IMR-90 (cell line): ENCODE measurements at regions not wholly inside any gene's neighbourhood (a gene's known extent, or its start where the extent isn't known, plus 50 kb on each side); places are given as distances from the start of the nearest gene placed in this dataset.

Source experiments
- ATAC-seq: fragments of 200-7000 bp; cut with Tn5 transposase; 2 replicates; pipeline ENCODE4 v1.9.1; 2020; ENCODE audit warnings: low read depth, mild to moderate bottlenecking, moderate library complexity
- BruUV-seq: library from RNA; stranded (reverse); fragments of 400-500 nt; replicated peaks from 2 replicates; lab custom pipeline; 2021; lab: Mats Ljungman, UMichigan
- CTCF ChIA-PET: fragments of 300-600 bp; formaldehyde crosslinking; extraction: SDS; loops from one replicate; lab custom pipeline; 2021; ENCODE audit warnings: antibody characterized with exemption; lab: Yijun Ruan, JAX
- POLR2A ChIA-PET: fragments of 300-600 bp; sonication (Branson Sonifier 250); formaldehyde crosslinking; loops from one replicate; lab custom pipeline; 2022; ENCODE audit warnings: antibody characterized with exemption; ENCODE audit not compliant: unreplicated experiment; lab: Charles Lee
- DNase-seq: peaks from one replicate; pipeline ENCODE4 v3.0.0; 2013
- H2AFZ ChIP-seq: replicated peaks from 2 replicates; pipeline ENCODE3; 2013; ENCODE audit warnings: low read length, mild to moderate bottlenecking; ENCODE audit not compliant: poor library complexity
- H2AK5ac ChIP-seq: 2 replicates; pipeline ENCODE4 v1.6.1; 2013; ENCODE audit warnings: low read depth, low read length, inconsistent platforms
- H2AK9ac ChIP-seq: replicated peaks from 2 replicates; pipeline ENCODE3; 2013; ENCODE audit warnings: mild to moderate bottlenecking, low read depth, low read length, moderate library complexity; ENCODE audit not compliant: poor library complexity
- H2BK120ac ChIP-seq: 2 replicates; pipeline ENCODE4 v1.6.1; 2013; ENCODE audit warnings: low read depth, low read length, inconsistent platforms
- H2BK15ac ChIP-seq: 3 replicates; pipeline ENCODE4 v1.6.1; 2013; ENCODE audit warnings: low read depth, low read length, inconsistent platforms
- H2BK20ac ChIP-seq: 2 replicates; pipeline ENCODE4 v1.6.1; 2013; ENCODE audit warnings: low read depth, mild to moderate bottlenecking, inconsistent platforms, low read length, moderate library complexity
- H2BK5ac ChIP-seq: 2 replicates; pipeline ENCODE4 v1.6.1; 2013; ENCODE audit warnings: mild to moderate bottlenecking, low read depth, low read length, inconsistent platforms; ENCODE audit not compliant: poor library complexity, severe bottlenecking
- H3K14ac ChIP-seq: replicated peaks from 2 replicates; pipeline ENCODE4 v1.6.1; 2013; ENCODE audit warnings: low read depth, low read length, inconsistent platforms
- H3K18ac ChIP-seq: 2 replicates; pipeline ENCODE4 v1.6.1; 2013; ENCODE audit warnings: low read depth, low read length, control low read depth
- H3K23ac ChIP-seq: 2 replicates; pipeline ENCODE4 v1.6.1; 2013; ENCODE audit warnings: low read depth, low read length, inconsistent platforms
- H3K27ac ChIP-seq: 2 replicates; pipeline ENCODE4 v1.5.1; 2013; ENCODE audit warnings: mild to moderate bottlenecking, control low read depth, low read length; ENCODE audit not compliant: insufficient read depth
- H3K27me3 ChIP-seq: 2 replicates; pipeline ENCODE4 v1.6.1; 2013; ENCODE audit warnings: low read length; ENCODE audit not compliant: control insufficient read depth, insufficient read depth
- H3K36me3 ChIP-seq: 2 replicates; pipeline ENCODE4 v1.6.1; 2013; ENCODE audit warnings: low read length, mixed read lengths; ENCODE audit not compliant: control insufficient read depth, insufficient read depth
- H3K4ac ChIP-seq: 2 replicates; pipeline ENCODE4 v1.6.1; 2013; ENCODE audit warnings: low read depth, low read length, inconsistent platforms
- H3K4me1 ChIP-seq: 2 replicates; pipeline ENCODE4 v1.6.1; 2013; ENCODE audit warnings: low read length, mixed read lengths; ENCODE audit not compliant: control insufficient read depth, insufficient read depth
- H3K4me2 ChIP-seq: 2 replicates; pipeline ENCODE4 v1.6.1; 2013; ENCODE audit warnings: low read depth, mild to moderate bottlenecking, control low read depth, low read length, moderate library complexity
- H3K4me3 ChIP-seq: 2 replicates; pipeline ENCODE4 v1.5.1; 2013; ENCODE audit warnings: low read depth, mild to moderate bottlenecking, control low read depth, low read length, moderate library complexity; ENCODE audit not compliant: insufficient read depth
- H3K56ac ChIP-seq: 2 replicates; pipeline ENCODE4 v1.6.1; 2013; ENCODE audit warnings: low read length, inconsistent platforms; ENCODE audit not compliant: insufficient read depth; ENCODE audit errors: extremely low read depth
- H3K79me1 ChIP-seq, 2 experiments: 2 replicates each; pipeline ENCODE4 v1.6.1; 2013; ENCODE audit warnings: low read length in 2 of 2, inconsistent platforms in 1 of 2, low read depth in 1 of 2
- H3K9ac ChIP-seq: 2 replicates; pipeline ENCODE4 v1.6.1; 2013; ENCODE audit warnings: low read depth, low read length, control low read depth
- H3K9me1 ChIP-seq: 2 replicates; pipeline ENCODE4 v1.6.1; 2013; ENCODE audit warnings: low read length, inconsistent platforms; ENCODE audit not compliant: insufficient read depth
- H3K9me3 ChIP-seq: 2 replicates; pipeline ENCODE4 v1.6.1; 2013; ENCODE audit warnings: low read length; ENCODE audit not compliant: control insufficient read depth, insufficient read depth
- H4K20me1 ChIP-seq: 2 replicates; pipeline ENCODE4 v1.6.1; 2013; ENCODE audit warnings: low read length, inconsistent platforms; ENCODE audit not compliant: insufficient read depth
- H4K5ac ChIP-seq: 2 replicates; pipeline ENCODE4 v1.6.1; 2013; ENCODE audit warnings: mild to moderate bottlenecking, low read depth, low read length, control low read depth
- H4K8ac ChIP-seq, 2 experiments: 2 replicates each; pipeline ENCODE4 v1.6.1; 2013; ENCODE audit warnings: low read depth in 2 of 2, low read length in 2 of 2, control low read depth in 1 of 2, inconsistent platforms in 1 of 2
- H4K91ac ChIP-seq: 2 replicates; pipeline ENCODE4 v1.6.1; 2013; ENCODE audit warnings: low read depth, low read length, inconsistent platforms; ENCODE audit not compliant: insufficient read depth
- BHLHE40 ChIP-seq: fragments of 150-350 bp; IDR thresholded peaks from 2 replicates; pipeline ENCODE4 v1.6.1; 2016; ENCODE audit warnings: mild to moderate bottlenecking, low read depth, low read length
- CEBPB ChIP-seq: IDR thresholded peaks from 2 replicates; pipeline ENCODE4 v1.6.1; 2012; ENCODE audit warnings: low read depth, low read length, improper control_type of control experiment
- CHD1 ChIP-seq: IDR thresholded peaks from 2 replicates; pipeline ENCODE4 v1.6.1; 2012; ENCODE audit warnings: low read depth, low read length, improper control_type of control experiment
- FOS ChIP-seq: fragments of 150-350 bp; IDR thresholded peaks from 2 replicates; pipeline ENCODE4 v1.6.1; 2016; ENCODE audit warnings: low read depth, low read length
- MAFK ChIP-seq: IDR thresholded peaks from 2 replicates; pipeline ENCODE4 v1.6.1; 2012; ENCODE audit warnings: low read depth, low read length, improper control_type of control experiment
- MAZ ChIP-seq: IDR thresholded peaks from 2 replicates; pipeline ENCODE4 v1.6.1; 2012; ENCODE audit warnings: low read depth, mild to moderate bottlenecking, low read length, improper control_type of control experiment, moderate library complexity, borderline replicate concordance
- MXI1 ChIP-seq: IDR thresholded peaks from 2 replicates; pipeline ENCODE4 v1.6.1; 2012; ENCODE audit warnings: low read depth, mild to moderate bottlenecking, low read length, moderate library complexity, borderline replicate concordance
- NFE2L2 ChIP-seq: fragments of 150-350 bp; IDR thresholded peaks from 2 replicates; pipeline ENCODE4 v1.6.1; 2016; ENCODE audit warnings: low read depth, mild to moderate bottlenecking, low read length
- POLR2A ChIP-seq: IDR thresholded peaks from 2 replicates; pipeline ENCODE4 v1.6.1; 2012; ENCODE audit warnings: mild to moderate bottlenecking, low read depth, low read length
- RAD21 ChIP-seq: IDR thresholded peaks from 2 replicates; pipeline ENCODE4 v1.6.1; 2012; ENCODE audit warnings: low read length, improper control_type of control experiment
- RCOR1 ChIP-seq: IDR thresholded peaks from 2 replicates; pipeline ENCODE4 v1.6.1; 2012; ENCODE audit warnings: mild to moderate bottlenecking, low read length, improper control_type of control experiment; ENCODE audit not compliant: insufficient replicate concordance
- RFX5 ChIP-seq: IDR thresholded peaks from 2 replicates; pipeline ENCODE4 v1.8.0; 2012; ENCODE audit warnings: low read depth, mild to moderate bottlenecking, low read length, moderate library complexity
- SMC3 ChIP-seq: fragments of 150-350 bp; IDR thresholded peaks from 2 replicates; pipeline ENCODE4 v1.6.1; 2016; ENCODE audit warnings: low read depth, mild to moderate bottlenecking, antibody characterized with exemption, low read length, moderate library complexity
- WGBS, 2 experiments: methylation state at CpG; one replicate each; pipeline versions ENCODE4 v1.1.5 to v1.1.7; 2013; ENCODE audit warnings: missing lambda C conversion rate in 2 of 2; ENCODE audit not compliant: insufficient read length in 1 of 2; ENCODE audit errors: extremely low coverage in 2 of 2; 5-methylcytosine and 5-hydroxymethylcytosine counted together
- dilution Hi-C: fragments of 300-500 bp; cut with HindIII; formaldehyde crosslinking; loops from one replicate; pipeline ENCODE4 v1.14.3; 2018; ENCODE audit warnings: low sequenced_read_pairs; ENCODE audit not compliant: unreplicated experiment
- in situ Hi-C: fragments of 300-500 bp; cut with MboI; formaldehyde crosslinking; loops from 3 replicates; pipeline ENCODE4 v1.14.3; 2019; ENCODE audit warnings: low sequenced_read_pairs, inconsistent platforms, mixed read lengths
- intact Hi-C: fragments of 100-400 bp; cut with micrococcal nuclease; formaldehyde crosslinking; loops from 2 replicates; pipeline ENCODE4 v1.10.0; 2022
- TF ChIP-seq, protein P1 (sequence below): fragments of 150-350 bp; IDR thresholded peaks from 2 replicates; pipeline ENCODE4 v1.6.1; 2017; ENCODE audit warnings: mild to moderate bottlenecking, antibody characterized with exemption, low read length, low read depth
- TF ChIP-seq, protein P2 (sequence below): conservative IDR thresholded peaks from 2 replicates; pipeline ENCODE4 v1.5.1; 2012; ENCODE audit warnings: mild to moderate bottlenecking, low read depth, low read length, improper control_type of control experiment
- TF ChIP-seq, protein P3 (sequence below): fragments of 150-350 bp; IDR thresholded peaks from 2 replicates; pipeline ENCODE4 v1.6.1; 2016; ENCODE audit warnings: low read depth, mild to moderate bottlenecking, low read length, moderate library complexity, borderline replicate concordance

DNA sequence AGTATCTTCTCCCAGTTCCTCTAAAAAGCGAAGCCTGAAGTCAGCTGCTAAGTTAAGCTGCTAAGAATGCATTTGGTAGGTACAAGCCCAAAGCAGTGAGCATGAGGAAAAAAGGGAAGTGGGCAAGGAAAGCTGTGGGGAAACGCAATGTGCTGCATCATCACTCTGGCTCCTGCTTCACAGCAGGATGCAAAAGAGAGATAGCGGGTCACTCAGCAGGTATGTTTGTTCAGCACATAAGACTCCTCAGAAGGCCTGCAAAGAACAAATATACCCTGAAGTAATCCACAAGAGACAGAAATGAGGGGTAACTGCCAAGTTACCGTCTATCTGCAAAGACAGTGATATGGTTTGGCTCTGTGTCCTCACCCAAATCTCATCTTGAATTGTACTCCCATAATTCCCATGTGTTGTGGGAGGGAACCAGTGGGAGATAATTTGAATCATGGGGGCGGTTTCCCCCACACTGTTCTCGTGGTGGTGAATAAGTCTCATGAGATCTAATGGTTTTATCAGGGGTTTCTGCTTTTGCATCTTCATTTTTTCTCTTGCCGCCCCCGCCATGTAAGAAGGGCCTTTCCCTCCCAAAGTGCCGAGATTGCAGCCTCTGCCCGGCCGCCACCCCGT lies 127.4 kb upstream of the EGLN3 start:
- Histone ChIP-seq H3K27me3 (peaks cover 1% of the 10 kb centered on the region; the same call in 1 of the 2 replicates), H4K5ac (no peak overlapping the region), H3K14ac (no peak overlapping the region), H3K4me3 (no peak overlapping the region), H2AK9ac (no peak overlapping the region), H2AK5ac (no peak overlapping the region), H2BK120ac (no peak overlapping the region), H3K23ac (no peak overlapping the region), H4K20me1 (no peaks in the 10 kb centered on the region), H3K4me2 (no peak overlapping the region), H4K8ac (no peak overlapping the region), H4K91ac (no peak overlapping the region), H3K27ac (no peak overlapping the region), H3K36me3 (no peaks in the 10 kb centered on the region), H3K79me1 (no peaks in the 10 kb centered on the region), H3K9me1 (no peaks in the 10 kb centered on the region), H2BK5ac (no peak overlapping the region), H3K56ac (no peak overlapping the region), H2BK20ac (no peak overlapping the region), H3K18ac (no peak overlapping the region), H3K4me1 (peaks cover 2% of the 10 kb centered on the region; the same call in 1 of the 2 replicates), H3K9ac (no peak overlapping the region), H3K4ac (no peak overlapping the region), H2AFZ (no peak overlapping the region), H3K9me3 (no peaks in the 10 kb centered on the region), H2BK15ac (no peak overlapping the region)
- no peak for ATAC-seq
- BruUV-seq = no TSS peak
- DNase-seq = no peak
- ChIA-PET CTCF (no interaction called here), POLR2A (no interaction called here)
- in situ Hi-C loops (no loop called here), intact Hi-C loops (no loop called here), dilution Hi-C loops (no loop called here)
- TF ChIP-seq FOS = no peak
- TF ChIP-seq RAD21 = no peak
- no peak for TF ChIP-seq RFX5
- TF ChIP-seq MAFK = no peak
- TF ChIP-seq BHLHE40 = no peak
- TF ChIP-seq POLR2A = no peak
- TF ChIP-seq, protein P1, sequence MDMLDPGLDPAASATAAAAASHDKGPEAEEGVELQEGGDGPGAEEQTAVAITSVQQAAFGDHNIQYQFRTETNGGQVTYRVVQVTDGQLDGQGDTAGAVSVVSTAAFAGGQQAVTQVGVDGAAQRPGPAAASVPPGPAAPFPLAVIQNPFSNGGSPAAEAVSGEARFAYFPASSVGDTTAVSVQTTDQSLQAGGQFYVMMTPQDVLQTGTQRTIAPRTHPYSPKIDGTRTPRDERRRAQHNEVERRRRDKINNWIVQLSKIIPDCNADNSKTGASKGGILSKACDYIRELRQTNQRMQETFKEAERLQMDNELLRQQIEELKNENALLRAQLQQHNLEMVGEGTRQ = no peak
- TF ChIP-seq CEBPB = no peak
- no peak for TF ChIP-seq RCOR1
- no peak for TF ChIP-seq CHD1
- TF ChIP-seq MXI1 = no peak
- TF ChIP-seq SMC3 = no peak
- TF ChIP-seq, protein P2, sequence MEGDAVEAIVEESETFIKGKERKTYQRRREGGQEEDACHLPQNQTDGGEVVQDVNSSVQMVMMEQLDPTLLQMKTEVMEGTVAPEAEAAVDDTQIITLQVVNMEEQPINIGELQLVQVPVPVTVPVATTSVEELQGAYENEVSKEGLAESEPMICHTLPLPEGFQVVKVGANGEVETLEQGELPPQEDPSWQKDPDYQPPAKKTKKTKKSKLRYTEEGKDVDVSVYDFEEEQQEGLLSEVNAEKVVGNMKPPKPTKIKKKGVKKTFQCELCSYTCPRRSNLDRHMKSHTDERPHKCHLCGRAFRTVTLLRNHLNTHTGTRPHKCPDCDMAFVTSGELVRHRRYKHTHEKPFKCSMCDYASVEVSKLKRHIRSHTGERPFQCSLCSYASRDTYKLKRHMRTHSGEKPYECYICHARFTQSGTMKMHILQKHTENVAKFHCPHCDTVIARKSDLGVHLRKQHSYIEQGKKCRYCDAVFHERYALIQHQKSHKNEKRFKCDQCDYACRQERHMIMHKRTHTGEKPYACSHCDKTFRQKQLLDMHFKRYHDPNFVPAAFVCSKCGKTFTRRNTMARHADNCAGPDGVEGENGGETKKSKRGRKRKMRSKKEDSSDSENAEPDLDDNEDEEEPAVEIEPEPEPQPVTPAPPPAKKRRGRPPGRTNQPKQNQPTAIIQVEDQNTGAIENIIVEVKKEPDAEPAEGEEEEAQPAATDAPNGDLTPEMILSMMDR = no peak
- TF ChIP-seq, protein P3, sequence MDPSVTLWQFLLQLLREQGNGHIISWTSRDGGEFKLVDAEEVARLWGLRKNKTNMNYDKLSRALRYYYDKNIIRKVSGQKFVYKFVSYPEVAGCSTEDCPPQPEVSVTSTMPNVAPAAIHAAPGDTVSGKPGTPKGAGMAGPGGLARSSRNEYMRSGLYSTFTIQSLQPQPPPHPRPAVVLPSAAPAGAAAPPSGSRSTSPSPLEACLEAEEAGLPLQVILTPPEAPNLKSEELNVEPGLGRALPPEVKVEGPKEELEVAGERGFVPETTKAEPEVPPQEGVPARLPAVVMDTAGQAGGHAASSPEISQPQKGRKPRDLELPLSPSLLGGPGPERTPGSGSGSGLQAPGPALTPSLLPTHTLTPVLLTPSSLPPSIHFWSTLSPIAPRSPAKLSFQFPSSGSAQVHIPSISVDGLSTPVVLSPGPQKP = no peak
- no peak for TF ChIP-seq MAZ
- TF ChIP-seq NFE2L2 = no peak
- no CpG with 5 or more reads among the region's 12 CpGs for WGBS, 2 experiments
